Neutrophil (primary cell): ENCODE measurements at regions not wholly inside any gene's neighbourhood (a gene's known extent, or its start where the extent isn't known, plus 50 kb on each side); places are given as distances from the start of the nearest gene placed in this dataset.

ENCODE experiments used
- H3K27ac ChIP-seq: fragments of 200-600 bp; sonication (generic); 2 replicates; pipeline ENCODE4 v1.5.1; 2016; ENCODE audit warnings: mild to moderate bottlenecking, moderate library complexity
- H3K27me3 ChIP-seq: fragments of 200-600 bp; sonication (generic); 2 replicates; pipeline ENCODE4 v1.6.0; 2016; ENCODE audit warnings: mild to moderate bottlenecking
- H3K36me3 ChIP-seq: fragments of 200-600 bp; sonication (generic); 2 replicates; pipeline ENCODE4 v1.5.1; 2017
- H3K4me1 ChIP-seq, 2 experiments: fragments of 200-600 bp in 1 of 2; sonication (generic) in 1 of 2; 1 replicate in 1 of 2; 2 replicates in 1 of 2; pipeline versions ENCODE4 v1.5.1 to v1.6.1; 2013 to 2016; ENCODE audit warnings: low read depth in 1 of 2, low read length in 1 of 2, mild to moderate bottlenecking in 1 of 2, moderate library complexity in 1 of 2; ENCODE audit not compliant: control insufficient read depth in 1 of 2, insufficient read depth in 1 of 2
- H3K4me3 ChIP-seq, 2 experiments: fragments of 200-600 bp in 1 of 2; sonication (generic) in 1 of 2; 1 replicate in 1 of 2; 2 replicates in 1 of 2; pipeline ENCODE4 v1.5.1; 2013 to 2016; ENCODE audit warnings: low read depth in 1 of 2, low read length in 1 of 2, mild to moderate bottlenecking in 1 of 2, moderate library complexity in 1 of 2
- H3K9me3 ChIP-seq: fragments of 200-600 bp; sonication (generic); 2 replicates; pipeline ENCODE4 v1.5.1; 2016
- TF ChIP-seq, protein P1 (sequence below): fragments of 200-600 bp; sonication (generic); IDR thresholded peaks from 2 replicates; pipeline ENCODE4 v1.5.1; 2016; ENCODE audit warnings: antibody characterized with exemption

DNA sequence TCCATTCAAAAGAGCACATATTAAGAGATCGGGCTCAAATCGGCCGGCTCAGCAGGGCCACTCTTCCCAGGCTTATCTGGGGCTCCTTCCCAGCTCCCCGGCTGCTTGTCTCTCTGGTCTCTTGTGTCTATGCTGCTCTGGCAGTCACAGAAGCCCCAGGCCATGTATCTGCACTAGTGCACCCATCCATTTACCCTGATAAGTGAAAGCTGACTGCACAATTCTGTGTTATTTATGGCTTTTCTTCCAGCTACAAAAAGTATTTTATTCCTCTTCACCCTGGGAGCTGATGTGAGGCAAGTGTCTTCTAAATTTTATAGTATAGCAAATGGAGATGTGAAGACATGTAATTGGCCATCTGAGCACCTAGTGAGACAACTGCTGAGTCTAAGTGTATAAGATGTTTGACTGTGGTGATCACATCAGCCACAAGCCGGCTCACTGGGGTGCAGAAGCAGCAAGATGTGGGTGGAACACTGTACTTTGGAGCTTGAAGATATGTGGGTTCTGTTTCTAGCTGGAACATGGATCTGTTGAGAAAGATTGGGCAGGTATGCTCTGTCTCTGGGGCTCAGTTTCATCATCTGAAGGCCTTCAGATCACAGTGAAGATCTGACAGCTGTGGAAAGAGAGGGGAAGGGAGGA is 78.1 kb upstream of the MPHOSPH6 start:
- no peaks in the 10 kb centered on the region for H3K27me3 ChIP-seq
- no peaks in the 10 kb centered on the region for H3K36me3 ChIP-seq
- TF ChIP-seq, protein P1, sequence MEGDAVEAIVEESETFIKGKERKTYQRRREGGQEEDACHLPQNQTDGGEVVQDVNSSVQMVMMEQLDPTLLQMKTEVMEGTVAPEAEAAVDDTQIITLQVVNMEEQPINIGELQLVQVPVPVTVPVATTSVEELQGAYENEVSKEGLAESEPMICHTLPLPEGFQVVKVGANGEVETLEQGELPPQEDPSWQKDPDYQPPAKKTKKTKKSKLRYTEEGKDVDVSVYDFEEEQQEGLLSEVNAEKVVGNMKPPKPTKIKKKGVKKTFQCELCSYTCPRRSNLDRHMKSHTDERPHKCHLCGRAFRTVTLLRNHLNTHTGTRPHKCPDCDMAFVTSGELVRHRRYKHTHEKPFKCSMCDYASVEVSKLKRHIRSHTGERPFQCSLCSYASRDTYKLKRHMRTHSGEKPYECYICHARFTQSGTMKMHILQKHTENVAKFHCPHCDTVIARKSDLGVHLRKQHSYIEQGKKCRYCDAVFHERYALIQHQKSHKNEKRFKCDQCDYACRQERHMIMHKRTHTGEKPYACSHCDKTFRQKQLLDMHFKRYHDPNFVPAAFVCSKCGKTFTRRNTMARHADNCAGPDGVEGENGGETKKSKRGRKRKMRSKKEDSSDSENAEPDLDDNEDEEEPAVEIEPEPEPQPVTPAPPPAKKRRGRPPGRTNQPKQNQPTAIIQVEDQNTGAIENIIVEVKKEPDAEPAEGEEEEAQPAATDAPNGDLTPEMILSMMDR = no peak
- H3K4me1 ChIP-seq = no peaks in the 10 kb centered on the region
- no peak overlapping the region for H3K27ac ChIP-seq
- no peaks in the 10 kb centered on the region for H3K9me3 ChIP-seq
- no peak overlapping the region for H3K4me3 ChIP-seq

DNA sequence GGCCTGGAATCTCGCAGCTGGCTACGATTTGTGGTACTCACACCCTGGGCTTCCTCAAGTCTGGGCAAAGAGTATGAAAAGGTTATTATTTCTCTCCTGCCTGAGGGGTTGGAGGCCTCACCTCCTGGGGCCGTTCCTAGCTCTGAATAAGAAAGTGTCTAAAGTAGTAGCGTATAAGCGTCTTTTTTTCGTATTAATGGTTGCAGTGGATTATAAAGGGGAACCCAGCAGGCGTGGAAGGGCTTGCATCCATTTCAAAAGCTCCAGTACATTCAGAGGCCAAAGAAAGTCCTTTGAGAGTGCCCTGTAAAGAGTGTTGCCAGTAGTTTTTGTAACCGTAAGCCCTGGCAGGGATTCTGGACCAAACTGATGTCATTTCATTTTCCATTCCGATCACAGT is 72.2 kb upstream of the MPHOSPH6 start:
- no peaks in the 10 kb centered on the region for H3K36me3 ChIP-seq
- TF ChIP-seq, protein P1 = no peak
- H3K27me3 ChIP-seq = peaks cover 8% of the 10 kb centered on the region
- H3K9me3 ChIP-seq = no peaks in the 10 kb centered on the region
- no peak overlapping the region for H3K27ac ChIP-seq
- H3K4me3 ChIP-seq = no peak overlapping the region
- H3K4me1 ChIP-seq = no peaks in the 10 kb centered on the region

DNA sequence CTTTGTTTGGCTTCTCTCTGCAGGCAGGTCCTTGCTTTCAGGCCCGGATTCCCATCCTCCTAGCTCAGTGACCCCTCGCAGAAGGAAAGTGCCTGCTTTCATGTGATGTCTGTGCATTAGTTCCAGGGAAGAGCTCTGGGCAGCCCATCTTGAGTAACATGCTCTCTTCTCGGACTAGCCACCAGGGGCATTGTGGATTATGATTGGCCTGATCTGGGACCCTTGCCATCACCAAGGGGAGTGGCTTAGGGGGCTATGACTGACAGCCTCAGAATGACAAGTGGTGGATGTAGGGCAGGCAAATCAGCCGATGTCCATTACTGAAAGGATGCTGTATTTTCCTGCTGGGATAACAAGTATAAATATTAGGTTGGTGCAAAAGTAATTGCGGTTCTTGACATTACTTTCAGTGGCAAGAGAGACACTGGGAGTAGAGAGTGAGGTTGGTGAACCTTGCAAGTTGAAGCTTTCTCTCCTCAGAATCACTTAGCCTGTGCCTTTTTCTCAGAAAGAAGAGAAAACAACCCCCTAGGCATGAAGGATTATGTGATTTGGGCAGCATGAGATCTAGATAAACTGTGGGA is 71.5 kb upstream of the MPHOSPH6 start:
- Histone ChIP-seq H3K27me3 (peaks cover 8% of the 10 kb centered on the region), H3K4me3 (no peak overlapping the region), H3K4me1 (no peaks in the 10 kb centered on the region), H3K9me3 (no peaks in the 10 kb centered on the region), H3K36me3 (no peaks in the 10 kb centered on the region), H3K27ac (no peak overlapping the region)
- TF ChIP-seq, protein P1 = no peak

DNA sequence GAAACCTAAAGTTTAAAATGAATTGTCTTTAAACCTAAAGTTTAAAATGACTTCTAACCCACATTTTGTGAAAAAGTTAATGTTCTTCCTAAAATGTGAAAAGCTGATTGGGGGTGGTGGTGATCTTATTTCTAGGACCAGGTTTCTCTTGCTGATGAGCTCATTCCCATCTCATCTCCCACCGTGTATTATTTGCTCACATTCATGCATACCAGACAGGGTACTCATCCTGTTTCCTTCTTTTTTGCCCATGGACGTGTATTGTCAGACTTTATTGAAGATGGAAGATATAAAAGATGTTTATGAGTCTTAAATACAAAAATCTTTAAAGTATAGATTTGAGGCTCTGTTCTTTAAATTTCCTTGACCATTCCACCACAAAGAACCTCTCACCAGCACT is 70.1 kb upstream of the MPHOSPH6 start:
- Histone ChIP-seq H3K4me3 (no peak overlapping the region), H3K27me3 (peaks cover 19% of the 10 kb centered on the region), H3K4me1 (no peaks in the 10 kb centered on the region), H3K36me3 (no peaks in the 10 kb centered on the region), H3K9me3 (no peaks in the 10 kb centered on the region), H3K27ac (no peak overlapping the region)
- TF ChIP-seq, protein P1 = no peak

DNA sequence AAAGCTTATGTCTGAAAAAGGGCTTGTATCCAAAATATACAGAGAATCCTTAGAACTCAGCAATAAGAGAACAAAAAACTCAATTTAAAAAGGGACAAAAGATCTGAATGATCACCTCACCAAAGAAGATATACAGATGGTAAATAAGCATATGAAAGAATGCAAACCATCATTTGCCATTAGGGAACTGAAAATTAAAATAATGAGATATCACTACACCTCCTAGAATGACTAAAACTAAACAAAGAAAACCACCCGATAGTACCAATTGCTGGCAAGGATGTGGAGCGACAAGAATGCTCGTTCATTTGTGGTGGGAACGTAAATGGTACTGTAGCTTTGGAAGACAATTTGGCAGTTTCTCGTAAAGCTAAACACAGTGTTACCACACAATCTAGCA is 66.9 kb upstream of the MPHOSPH6 start:
- H3K36me3 ChIP-seq = no peaks in the 10 kb centered on the region
- TF ChIP-seq, protein P1 = no peak
- H3K27me3 ChIP-seq = peaks cover 19% of the 10 kb centered on the region
- H3K4me3 ChIP-seq = no peak overlapping the region
- no peaks in the 10 kb centered on the region for H3K4me1 ChIP-seq
- no peaks in the 10 kb centered on the region for H3K9me3 ChIP-seq
- no peak overlapping the region for H3K27ac ChIP-seq
